GM19240 (cell line): ENCODE measurements at regions not wholly inside any gene's neighbourhood (a gene's known extent, or its start where the extent isn't known, plus 50 kb on each side); places are given as distances from the start of the nearest gene placed in this dataset.
A peak's percentile ranks its signal among the peaks of the same experiment; 100 is the strongest.

Experiments used
- DNase-seq: peaks from one replicate; pipeline ENCODE4 v3.0.0; 2011; ENCODE audit warnings: low spot score; ENCODE audit not compliant: insufficient read length

DNA sequence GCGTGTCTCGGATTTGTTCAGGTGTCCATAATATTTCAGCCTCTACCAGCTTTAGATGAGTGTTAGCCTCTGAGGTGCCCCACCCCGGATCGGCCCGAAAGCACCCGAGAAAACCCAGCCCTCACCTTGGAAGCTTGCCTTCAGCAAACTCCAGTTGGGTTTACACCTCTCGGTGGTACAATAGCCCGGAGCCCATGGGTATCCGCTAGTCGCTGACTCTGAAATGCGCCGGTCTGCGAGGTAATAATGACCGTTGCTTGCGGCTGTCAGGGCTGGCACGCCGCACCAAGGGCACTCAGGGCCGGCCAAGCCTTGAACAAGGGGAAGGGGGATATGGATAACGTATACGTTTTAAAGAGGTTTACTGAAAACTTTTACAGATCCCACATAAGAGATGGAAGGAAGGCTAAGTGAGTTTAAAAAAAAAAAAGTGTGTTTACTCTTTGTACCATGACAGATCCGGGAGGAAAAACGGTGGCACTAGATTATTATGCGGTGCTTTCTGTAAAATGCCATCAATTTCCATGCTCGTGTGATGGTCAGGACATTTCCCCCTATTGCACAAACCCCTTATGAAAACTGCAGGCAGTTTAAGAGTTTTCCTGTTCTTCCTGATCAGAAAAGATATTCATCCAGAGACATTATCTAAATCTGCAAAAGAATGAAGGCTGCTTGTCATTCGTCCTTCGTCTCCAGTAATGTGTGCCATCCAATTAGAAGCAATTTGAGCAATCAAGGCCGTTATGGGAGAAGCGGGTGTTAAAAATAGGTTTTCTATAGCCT, 124.2 kb downstream of the TMEM161B start:
- no peak for DNase-seq

DNA sequence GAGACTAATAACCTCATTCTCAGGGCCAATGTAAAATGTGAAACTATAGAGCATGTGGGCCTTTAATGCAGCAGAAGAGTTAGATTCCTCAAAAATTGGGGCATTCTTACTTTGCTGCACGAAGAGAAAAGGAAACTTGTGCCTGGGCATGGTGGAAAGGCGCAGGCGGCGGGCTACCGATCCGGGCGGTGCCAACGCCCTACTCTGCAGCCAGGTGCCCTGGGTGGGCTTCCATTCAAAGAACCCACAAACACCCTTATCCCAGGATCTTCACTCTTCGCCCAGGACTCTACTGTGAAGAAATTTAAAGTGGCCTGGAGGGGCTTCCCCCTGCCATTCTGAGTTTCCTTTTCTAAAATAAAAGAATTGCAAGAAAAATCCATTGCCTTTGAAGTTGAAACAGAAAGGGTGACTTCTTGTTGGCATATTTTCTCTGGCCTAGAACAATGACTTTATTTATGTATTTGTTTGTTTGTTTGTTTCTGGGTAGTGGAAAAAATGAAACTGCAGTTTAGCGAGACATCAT, 124.9 kb downstream of the TMEM161B start:
- DNase-seq = no peak

- DNase-seq = no peak
Observed at GRCh38 chr5:88142886-88143692, 125.6 kb downstream of the TMEM161B start.

- DNase-seq = no peak
Observed at GRCh38 chr5:88142636-88142885, 126.1 kb downstream of the TMEM161B start.

GRCh38 chr5:88140856-88141752, 127.5 kb downstream of the TMEM161B start:
- peak; percentile 18 for DNase-seq

GRCh38 chr5:88140396-88140855, 128.2 kb downstream of the TMEM161B start:
- no peak for DNase-seq

- DNase-seq = no peak
Observed at GRCh38 chr5:88130211-88130815, 138.3 kb downstream of the TMEM161B start.

GRCh38 chr5:88128813-88129212, 139.8 kb downstream of the TMEM161B start:
- no peak for DNase-seq

DNA sequence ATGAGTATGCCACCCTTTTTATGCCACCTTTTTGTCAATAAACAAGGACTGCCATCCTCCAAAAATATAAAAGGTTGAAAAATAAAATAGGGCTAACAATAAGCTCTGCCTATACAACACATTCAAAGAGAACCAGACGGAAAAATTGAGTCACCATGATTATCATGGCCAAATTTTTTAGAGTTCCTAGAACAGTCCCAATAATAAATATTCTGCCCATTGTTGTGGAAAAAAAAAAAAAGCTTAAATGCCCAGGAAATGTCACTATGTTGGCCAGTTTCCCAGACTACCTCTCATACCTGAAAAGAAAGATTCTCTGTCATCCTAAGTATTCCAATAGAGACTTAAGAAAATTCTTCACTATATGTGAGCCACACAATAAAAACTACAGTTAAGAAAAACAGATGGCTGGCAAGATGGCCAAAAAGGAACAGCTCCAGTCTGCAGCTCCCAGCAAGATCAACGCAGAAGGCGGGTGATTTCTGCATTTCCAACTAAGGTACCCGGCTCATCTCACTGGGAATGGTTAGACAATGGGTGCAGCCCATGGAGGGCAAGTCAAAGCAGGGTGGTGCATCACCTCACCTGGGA, 149.0 kb downstream of the TMEM161B start:
- no peak for DNase-seq

- no peak for DNase-seq
Observed at GRCh38 chr5:88118179-88118578, 150.5 kb downstream of the TMEM161B start.

GRCh38 chr5:88117546-88117945, 151.1 kb downstream of the TMEM161B start:
- DNase-seq = no peak

DNA sequence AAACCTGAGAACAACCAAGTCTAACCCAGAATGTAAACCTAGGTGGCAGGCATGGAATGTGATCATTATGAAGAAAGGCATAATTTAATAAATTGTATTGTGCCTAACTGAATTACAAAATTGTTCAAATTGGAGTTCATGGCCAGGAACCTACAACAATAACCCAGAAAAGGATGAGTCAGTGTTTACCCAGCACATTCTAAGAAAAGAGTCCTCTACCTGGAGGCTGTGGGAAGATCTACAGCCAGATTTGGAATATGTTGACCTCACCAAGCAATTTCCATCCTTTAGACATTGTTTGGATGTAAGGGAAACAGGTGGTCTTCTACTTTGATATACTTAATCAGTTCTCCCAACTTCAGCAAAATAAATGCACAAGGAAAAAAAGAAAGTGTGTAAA, 152.2 kb downstream of the TMEM161B start:
- no peak for DNase-seq

DNA sequence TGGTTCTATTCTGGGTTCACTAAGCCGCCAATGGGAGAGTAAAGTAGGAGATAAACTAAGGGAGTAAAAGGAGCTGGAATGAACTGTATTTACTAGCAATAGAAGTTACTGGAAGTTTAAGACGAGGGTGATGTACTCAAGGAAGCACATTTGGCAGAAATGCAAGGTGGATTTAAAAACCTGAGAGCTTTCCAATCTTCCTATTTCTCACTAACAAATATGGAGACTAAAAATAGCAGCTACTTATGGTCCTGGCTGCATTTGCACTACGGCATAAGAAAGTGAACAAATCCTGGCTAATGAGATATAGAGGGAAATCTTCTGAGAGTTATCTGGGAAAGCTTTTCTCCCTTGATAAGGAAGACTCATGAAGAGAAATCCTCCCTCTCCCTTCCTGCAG, 153.4 kb downstream of the TMEM161B start:
- no peak for DNase-seq

- DNase-seq = no peak
Observed at GRCh38 chr5:88113429-88113828, 155.2 kb downstream of the TMEM161B start.

DNA sequence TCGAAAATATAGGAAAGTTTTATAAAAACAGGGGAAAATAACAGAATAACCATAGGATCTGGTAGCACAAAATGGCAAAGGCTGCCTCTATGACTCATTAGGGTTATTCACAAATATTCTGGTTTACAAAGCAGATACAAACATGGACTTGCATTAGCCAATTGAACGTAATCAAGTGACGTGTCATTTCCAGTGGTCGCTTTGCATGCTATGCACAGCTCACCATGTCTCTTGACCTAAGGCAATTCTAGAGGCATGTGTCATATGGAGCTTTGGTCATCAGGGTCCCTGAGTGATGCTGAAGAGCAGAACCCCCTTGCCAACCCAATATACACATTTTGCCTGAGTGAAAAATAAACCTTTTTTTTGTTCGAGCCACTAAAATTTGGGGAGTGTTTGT, 158.8 kb downstream of the TMEM161B start:
- no peak for DNase-seq

- DNase-seq = no peak
Observed at GRCh38 chr5:88108490-88109279, 160.0 kb downstream of the TMEM161B start.

DNA sequence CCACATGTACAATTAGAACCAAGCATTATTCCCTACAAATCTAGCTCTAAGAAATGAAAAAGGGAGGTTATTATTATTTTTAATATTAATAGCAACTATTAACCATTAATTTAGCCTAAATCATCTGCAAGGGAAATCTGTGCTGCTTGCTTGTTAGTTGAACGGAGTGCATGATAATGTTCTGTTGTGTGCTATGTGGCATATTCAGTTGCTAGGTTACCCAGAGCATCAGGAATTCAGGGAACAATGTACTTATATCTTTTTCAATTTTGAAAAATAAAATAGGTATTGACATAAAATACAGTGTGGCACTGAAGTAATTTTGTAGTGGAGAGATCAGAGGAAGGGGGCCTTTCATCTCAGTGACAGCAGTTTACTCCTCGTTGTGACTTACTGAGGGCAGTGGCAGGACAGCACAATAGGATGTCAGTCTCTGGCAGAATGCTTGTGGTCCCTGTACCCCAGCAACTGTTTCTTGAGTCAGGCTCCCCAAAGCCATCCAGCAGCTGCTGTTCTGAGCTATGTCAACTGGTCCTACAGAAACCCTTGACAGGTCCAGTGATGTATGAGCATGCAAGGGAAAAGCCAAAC, 173.6 kb downstream of the TMEM161B start:
- DNase-seq = no peak

DNA sequence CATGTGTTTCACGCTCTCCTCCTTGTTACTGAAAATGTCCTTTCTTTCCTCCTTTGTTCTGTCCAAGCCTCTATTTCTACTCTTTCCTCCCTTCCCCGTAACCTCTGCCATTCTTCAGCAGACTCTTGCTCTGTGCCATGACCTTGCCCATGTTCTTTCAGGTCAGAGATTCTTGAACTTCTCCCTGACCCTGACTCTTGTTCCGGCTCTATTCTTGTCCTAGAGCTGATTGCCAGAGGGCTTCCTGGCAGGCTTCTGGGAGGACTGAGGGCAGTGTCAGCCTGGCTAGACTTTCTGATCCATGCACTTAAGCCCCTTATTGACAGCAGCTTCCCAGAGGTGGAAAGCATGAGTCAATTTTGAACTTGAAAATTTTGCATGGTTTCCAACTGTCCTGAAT, 174.2 kb downstream of the TMEM161B start:
- no peak for DNase-seq

DNA sequence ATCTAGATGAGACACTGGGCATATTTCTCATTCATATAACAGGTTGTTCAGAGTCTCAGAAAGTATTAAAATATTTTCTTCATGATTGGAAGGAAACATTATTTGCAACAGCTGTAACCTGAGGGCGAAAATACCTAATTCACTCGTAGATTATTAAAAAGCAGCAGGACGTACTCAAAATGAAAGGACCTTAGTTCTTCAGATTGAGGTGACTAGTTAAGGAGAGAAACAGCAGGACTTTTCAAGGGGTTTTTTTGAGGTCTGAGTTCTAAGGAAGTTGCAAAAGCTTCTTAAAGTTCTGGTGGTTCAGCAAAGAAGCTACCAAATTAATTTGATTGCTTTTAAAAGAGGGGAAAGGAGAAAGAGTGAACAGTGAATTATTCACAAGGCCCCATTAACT, 174.9 kb downstream of the TMEM161B start:
- DNase-seq = no peak
